Erythroblast (primary cell): ENCODE measurements at regions not wholly inside any gene's neighbourhood (a gene's known extent, or its start where the extent isn't known, plus 50 kb on each side); places are given as distances from the start of the nearest gene placed in this dataset.

ENCODE experiments used
- GATA1 ChIP-seq: IDR thresholded peaks from 2 replicates; pipeline ENCODE4 v1.6.1; 2011; ENCODE audit warnings: low read depth, mild to moderate bottlenecking, control low read depth, low read length, moderate library complexity
- POLR2A ChIP-seq: IDR thresholded peaks from 2 replicates; pipeline ENCODE4 v1.6.1; 2011; ENCODE audit warnings: mild to moderate bottlenecking, low read length

DNA sequence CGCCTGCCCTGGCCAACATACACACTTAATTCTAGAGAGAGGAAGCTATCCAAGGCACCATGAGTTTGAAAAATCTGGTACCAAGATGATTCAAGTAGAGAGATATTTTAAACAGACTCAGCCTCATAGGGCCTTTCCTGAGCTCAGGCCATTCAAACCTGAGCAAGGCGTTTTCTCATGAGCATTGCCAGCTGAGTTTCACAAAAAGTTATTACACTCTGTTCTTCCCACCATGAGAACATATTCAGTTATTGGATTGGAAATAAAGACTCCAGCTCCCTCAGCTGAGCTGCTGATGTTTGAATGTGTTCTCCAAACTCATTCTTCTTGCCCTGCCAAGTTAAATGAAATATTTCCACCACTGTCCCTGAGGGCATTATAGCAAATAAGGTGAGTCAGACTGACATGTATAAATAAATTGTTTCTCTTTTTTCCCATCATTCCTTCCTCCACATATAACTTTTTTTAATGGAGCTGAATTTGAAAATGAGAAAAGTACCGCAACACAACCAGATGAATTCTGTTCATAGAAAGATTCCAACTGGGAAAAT, 429.6 kb downstream of the RAB28 start:
- TF ChIP-seq POLR2A (no peak), GATA1 (no peak)
